DMS 273 treated with DMSO at 0.1 percent for 48 hours (cell line): ENCODE measurements at regions not wholly inside any gene's neighbourhood (a gene's known extent, or its start where the extent isn't known, plus 50 kb on each side); places are given as distances from the start of the nearest gene placed in this dataset.
A peak's percentile ranks its signal among the peaks of the same experiment; 100 is the strongest.

Experiments used
- DNase-seq: peaks from one replicate; lab custom pipeline; 2025; lab: John Stamatoyannopoulos, UW

DNA sequence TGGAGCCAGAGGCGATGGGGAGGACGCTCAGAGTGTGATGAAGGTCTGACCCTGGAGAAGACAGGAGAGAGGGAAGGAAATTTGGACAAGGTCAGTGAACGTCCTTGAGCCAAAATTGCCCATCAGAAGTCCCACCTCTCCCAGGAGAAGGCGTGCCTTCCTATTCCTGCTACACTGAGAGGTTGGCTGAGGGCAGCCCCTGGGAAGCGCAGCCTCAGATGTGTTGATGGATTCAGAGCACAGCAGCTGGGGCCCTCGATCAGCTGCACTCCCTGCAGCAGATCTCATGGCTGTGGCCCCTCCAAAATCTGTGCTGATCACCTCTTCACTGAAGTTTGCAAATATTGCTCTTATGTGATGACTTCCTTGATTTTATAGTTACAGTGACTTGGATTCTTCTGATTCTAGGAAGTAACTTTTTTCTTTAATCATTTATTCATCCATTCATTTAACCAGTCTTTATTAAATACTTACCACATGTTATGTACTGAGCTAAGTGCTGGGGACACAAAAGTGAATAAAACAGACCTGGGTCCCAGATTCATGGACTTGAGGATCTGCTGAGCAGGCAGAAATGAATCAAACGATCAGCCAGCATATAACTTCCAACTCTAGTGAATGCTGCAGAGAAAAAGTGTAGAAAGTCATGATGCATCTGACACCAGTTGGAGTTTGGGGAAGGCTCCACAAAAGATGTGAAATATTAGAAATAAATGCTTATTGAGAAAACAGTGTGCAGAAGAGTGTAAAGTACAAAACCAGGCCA is 69.6 kb upstream of the ARMC2 start:
- no peak for DNase-seq

DNA sequence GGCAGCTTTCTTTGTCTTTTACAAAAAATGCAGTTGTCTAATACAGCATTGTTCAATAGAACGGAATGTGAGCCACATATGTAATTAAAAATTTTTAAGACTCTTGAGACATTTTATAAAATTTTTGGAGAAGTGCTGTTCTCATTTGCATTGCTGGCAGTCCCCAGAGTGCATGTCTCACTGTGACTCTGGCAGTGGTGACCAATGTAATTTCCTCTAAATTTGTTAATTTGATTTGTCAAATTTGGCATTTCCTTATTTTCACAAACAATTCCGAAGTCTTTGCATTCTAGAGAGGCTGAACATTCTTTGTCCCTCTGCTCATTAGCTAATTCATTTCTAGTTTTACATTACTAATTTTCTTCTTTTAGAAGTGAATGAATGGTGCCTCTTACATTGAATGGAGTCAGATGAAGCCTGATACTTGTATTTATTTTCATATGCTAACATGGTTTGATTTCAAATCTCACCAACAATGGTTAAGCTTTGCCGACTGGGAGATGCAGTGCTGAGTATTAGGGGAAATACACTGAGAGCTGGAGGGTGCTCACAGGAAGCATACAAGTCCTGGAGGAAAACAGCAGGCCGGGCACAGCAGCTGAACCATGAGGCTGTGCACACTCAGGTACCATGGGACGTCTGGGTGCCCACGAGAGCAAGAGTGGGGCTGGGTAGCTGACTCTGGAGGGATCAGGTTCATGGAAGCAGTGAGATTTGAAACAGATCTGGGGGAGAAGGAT is 68.5 kb upstream of the ARMC2 start:
- no peak for DNase-seq

- no peak for DNase-seq
These were observed 67.4 kb upstream of the ARMC2 start for GRCh38 chr6:108780784-108781183.

DNA sequence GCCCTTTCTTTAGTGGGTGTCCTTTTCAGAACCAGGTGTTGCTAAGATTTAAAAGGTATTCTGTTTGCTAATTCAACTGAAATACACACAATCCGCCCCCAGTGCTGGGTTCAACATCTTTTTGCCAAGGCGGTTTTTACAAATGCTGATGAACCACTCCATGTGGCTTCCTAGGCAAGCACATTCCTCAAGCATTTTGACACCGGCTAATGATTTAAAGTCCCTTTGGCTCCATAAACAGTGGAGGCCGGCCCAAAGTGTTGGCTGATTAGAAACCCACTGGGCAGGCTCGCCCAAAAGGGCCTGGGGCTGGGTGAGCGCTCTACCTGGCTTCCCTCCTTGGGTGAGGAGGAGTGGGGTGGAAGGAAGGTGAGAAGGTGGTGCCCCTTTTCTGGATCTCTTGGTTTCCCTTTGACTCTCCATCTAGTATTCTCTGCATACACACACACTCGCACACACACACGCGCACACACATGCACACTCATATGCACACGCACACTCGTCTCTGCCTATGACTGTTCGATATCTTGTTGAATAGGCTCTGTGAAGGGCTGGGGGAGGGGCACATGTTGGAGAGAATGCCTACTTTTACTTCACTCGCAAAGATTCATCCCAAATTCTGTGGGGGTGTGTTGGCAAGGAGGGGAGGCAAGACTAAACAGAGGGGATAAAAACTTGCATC is 66.7 kb upstream of the ARMC2 start:
- no peak for DNase-seq

GRCh38 chr6:108782179-108783041 is 65.8 kb upstream of the ARMC2 start:
- peak; percentile 28 for DNase-seq

- no peak for DNase-seq
These were observed 62.6 kb upstream of the ARMC2 start for GRCh38 chr6:108785653-108786052.

- no peak for DNase-seq
These were observed 59.8 kb upstream of the ARMC2 start for GRCh38 chr6:108788416-108788815.

DNA sequence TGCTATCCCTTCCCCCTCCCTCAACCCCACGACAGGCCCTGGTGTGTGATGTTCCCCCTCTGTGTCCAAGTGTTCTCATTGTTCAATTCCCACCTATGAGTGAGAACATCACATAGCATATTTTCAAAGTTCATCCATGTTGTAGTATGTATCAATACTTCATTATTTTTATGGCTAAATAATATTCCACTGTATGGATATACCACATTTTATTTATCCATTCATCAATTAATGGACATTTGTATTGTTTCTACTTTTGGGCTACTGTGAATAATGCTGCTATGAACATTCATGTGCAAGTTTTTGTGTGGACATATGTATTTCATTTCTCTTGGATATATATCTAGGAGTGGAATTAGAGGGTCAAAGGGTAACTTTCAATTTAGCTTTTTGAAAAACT is 58.7 kb upstream of the ARMC2 start:
- no peak for DNase-seq

DNA sequence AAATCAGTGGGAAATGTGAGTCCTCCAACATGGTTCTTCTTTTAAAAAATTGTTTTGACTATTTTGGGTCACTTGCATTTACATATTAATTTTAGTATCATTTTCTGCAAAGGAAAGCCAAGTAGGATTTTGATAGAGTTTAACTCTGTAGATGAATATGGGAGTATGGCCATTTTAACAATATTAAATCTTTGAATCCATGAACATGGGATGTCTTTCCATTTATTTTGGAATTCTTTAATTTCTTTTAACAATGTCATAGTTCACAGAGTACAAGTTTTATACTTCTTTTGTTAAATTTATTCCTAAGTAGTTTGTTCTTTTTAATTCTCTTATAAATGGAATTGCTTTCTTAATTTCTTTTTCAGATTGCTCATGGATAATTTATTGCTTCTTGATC is 56.5 kb upstream of the ARMC2 start:
- no peak for DNase-seq

DNA sequence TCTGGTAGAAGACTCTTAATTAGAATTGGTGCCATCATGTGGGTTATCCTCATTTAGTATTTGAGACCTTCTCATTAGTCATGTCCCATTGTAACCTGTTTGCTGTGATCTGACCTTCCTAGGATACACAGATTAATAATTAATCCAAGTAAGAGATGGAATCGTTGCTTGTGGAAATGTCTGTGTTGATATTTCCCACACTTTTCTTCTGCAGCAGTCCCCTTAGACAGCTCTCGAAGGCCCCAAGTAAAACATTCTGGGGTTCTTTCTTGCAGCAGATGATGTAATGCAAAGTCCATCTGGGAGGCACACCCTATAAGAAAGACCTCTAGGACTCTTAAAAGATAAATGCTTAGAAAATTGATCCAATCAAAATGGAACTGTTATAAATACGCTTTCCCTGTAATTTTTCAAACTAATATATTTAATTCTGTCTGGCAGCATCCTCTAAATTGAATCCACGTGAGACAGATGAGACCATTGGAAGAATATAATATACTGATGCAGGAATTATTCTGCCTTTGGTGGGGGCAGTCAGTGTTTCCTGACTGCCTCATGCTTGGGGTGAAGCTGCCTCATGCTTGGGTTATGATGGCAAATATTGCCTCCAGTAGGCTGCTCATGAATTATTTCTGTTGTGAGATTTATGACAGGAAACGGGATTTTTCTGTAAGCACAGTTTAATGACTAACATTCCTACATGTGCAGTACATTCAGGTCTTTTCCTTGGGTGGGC is 54.5 kb upstream of the ARMC2 start:
- DNase-seq, result no peak

- DNase-seq, result no peak
These were observed 53.1 kb upstream of the ARMC2 start for GRCh38 chr6:108795122-108795521.

GRCh38 chr6:108795814-108796213 is 52.4 kb upstream of the ARMC2 start:
- DNase-seq, result no peak

DNA sequence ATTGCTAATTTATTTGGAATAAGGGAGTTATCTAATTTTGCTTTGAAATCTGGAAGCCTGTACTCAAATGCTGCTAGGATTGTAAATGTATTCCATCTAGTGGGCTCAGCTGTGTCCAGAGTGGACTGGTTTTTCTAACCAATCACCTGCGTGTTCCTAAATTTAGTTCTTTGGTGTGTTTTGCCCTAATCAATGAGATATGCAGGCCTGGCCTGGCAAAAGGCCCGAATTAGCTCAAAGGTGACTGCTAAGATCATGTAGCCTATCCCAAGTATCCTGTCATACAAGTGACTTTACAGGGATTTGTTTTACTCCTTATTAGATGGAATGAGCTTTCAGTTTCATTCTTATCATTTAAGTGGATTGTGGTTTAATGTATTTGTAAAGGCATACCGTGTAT is 51.3 kb upstream of the ARMC2 start:
- no peak for DNase-seq

DNA sequence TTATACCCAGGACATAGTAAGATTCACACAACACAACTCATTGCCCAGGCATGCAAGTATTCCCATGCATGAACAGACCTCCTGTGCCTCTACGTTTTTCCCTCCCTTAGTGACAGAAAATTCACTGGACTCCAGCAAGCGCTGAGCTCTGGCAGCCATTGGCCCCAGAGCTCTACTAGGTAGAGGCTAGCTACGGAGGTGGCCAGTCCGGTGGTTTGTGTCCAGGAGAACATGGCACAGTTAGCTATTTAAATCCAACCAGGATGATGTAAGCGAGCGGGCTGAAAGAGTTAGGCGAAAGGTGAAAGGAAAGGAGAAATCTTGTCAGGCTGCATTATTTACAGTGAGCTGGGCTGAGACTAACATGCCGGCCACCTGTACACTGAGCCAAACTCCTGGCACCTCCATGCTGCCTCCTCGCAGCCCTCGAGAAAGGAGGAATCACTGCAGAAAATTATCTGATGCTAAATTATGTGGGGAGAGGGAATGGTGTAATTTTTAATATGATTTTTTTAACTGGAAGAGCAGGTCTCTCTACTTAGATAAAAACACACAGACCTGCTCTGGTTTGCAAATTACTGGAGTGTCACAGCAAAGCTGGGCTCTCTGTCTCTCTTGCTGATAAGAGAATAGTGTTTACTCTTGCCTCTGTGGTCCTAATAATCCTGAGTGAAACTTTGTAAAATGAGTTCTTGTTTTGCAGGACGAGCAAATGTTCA is 50.1 kb upstream of the ARMC2 start:
- no peak for DNase-seq
